GM18520 (cell line): ENCODE measurements at regions not wholly inside any gene's neighbourhood (a gene's known extent, or its start where the extent isn't known, plus 50 kb on each side); places are given as distances from the start of the nearest gene placed in this dataset.
"Not testable (repeated sequence)": the region's sequence is repeated elsewhere in the genome, so short reads cannot be mapped to it uniquely, and the experiment has no call there.

ENCODE experiments used
- ATAC-seq: cut with Tn5 transposase; IDR thresholded peaks from one replicate; pipeline ENCODE4 v1.9.1; 2021; ENCODE audit not compliant: unreplicated experiment

GRCh38 chr2:167803449-167803988, 443.9 kb downstream of the STK39 start:
- ATAC-seq, result no peak

DNA sequence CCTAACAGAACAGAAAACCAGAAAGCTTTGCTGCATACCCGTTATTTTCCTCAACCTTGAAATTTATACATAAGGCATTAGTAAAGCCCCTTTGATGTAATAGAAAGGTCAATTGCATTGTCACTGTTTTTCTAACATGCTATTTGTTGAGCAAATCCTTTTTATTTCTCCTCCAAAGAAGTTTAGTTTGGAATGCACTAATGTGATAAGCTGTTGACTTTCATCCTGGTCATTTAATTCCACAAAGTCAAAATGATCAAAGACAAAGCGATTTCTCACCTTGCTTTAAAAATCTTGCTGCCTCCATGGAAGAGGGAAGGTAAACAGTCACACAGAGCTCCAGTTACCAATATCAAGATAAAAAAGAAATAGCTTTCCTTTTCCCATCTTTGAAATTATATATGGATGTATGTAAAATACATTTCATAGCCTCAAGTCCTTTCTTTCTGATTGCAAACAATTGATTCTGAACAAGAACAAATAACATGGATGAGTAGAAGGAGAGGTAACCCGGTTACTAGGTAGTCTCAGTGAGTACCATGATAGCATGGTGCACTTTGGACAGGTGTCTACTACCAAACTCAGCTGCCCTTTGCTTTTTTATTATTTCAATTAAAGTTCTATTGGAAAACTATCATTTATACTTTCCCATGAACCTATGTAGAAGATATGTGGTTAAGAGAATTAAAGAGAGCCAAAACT, 452.7 kb downstream of the STK39 start:
- no peak for ATAC-seq

DNA sequence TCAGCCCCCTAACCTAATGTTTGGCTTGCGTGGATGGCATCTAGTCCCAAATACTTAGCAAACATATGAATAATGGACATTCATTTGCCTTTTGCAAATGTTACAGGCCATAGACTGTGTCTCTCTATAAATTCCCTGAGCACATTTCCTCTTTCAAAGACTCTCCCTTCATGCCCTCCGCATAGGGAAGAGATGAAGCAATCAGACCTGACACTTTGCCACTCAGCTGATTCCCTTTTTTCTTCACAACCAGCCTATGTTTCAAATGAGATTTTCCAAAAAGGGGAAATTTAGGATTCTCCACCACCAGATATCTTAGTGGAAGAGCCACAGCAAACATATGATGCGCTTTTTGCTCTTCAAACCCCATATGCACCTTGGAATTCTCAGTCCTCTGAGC, 453.7 kb downstream of the STK39 start:
- ATAC-seq, result no peak

DNA sequence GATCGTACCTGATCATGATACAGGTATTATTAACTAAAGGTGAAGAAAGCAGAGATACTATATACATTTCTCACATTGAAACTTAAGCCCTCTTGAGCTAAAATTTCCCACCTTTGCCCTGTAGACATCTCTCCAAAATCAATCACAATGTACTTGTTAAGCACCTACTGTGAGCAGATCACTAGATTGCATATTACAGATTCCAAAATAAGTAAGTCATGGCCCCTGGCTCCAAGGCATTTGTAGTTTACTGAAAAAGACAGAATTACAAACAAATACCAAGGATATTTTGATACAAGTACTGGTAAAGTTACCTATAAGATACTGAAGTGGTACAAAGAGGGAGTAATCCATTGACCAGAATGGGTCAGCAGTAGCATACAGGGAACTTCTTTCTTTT, 455.3 kb downstream of the STK39 start:
- no peak for ATAC-seq

DNA sequence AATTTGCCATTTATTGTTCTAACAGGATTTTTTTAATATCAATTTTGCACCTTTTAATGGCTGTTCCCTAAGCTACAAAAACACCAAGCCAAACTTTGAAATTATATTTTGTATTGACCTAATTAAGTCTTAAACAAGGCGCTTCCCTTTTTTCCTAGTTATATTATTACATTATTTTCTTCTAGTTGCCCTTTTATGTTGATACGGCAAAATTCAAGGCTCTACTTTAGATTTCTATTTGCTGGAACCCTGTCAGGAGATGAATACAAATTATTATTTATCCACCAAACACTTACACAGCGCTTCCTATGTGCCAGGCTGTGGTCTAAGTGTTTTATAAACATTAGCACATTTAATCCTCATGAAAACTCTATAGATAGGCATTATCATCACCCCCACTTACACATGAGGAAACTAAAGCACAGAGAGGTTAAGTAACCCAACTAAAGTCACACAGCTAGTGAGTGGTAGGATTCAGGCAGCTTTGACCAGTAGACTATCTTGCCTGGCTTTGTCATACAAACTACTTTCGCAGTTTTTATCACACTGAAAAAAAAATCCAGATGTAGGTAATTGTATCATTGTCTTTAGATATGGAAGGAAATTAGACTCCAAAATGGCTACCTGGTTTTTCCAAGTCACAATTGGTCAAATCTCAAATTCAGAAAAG, 456.5 kb downstream of the STK39 start:
- ATAC-seq, result no peak

DNA sequence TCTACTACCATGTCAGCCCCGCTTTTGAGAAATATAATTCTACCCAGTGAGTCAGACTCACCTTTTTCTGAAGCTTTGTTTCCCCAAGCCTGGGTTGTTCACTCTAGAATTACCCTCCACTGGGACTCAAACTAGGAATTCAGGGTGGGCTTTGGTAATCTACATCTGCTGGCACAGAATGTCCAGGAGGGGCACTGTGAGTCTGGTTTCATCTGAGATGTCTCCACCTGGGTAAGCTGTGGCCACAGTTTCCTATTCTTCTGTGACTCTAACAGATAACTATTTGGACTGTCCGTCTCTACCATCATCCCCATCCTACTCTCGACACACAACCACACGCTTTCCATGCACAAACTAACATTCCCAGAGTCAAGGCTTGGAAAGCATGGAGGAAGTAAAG, 457.2 kb downstream of the STK39 start:
- ATAC-seq, result no peak

DNA sequence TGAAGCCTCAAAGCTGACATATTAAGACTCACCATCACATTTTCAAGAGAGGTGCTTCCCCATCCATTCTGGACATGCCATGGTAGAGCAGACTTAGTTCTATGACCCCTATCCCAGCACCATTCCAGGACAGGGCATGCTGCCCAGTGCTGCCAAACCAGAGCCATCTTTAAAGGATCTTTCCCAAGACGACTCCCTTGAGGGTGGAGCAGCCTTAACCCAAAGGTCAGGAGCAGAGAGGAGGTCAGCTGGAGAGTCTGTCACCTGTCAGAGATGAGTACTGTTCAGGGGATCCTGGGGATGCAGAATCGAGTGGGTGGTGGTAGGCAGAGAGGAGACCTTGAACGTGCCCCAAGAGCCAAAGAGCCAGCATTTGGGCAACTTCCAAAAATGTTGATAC, 459.8 kb downstream of the STK39 start:
- no peak for ATAC-seq

GRCh38 chr2:167787021-167787420, 460.4 kb downstream of the STK39 start:
- no peak for ATAC-seq

DNA sequence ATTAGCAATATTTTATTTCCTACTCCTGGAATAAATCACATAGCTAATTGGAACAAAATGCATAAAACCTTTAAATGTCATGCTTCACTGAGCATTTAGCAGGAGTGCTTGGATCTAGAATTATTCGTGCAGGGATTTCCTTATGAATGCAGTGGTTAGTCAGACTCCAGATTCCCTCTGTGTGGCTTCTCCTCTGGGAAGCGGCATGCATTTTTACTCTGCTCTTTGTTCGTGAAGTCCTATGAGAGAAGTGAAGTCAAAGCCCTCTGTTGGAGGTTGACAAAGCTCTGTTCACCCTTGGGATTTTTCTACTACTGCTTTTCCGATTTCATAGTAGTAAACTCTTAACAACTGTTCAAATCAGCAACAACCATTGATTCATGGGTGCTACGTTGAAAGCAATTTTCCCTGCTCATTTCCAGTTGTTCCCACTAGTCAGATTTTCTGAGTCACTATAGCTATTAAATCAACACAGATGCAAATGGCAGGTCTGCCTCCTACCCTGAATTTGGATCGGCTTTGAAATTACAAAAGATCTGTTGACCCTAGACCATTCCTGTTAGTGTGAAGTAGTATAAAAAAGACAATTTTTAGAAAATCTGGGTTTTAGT, 461.7 kb downstream of the STK39 start:
- no peak for ATAC-seq

- ATAC-seq, result no peak
These were observed 463.3 kb downstream of the STK39 start for GRCh38 chr2:167784084-167784425.

GRCh38 chr2:167783261-167784083, 463.9 kb downstream of the STK39 start:
- ATAC-seq, result no peak

GRCh38 chr2:167781629-167782028, 465.8 kb downstream of the STK39 start:
- ATAC-seq, result not testable (repeated sequence)

DNA sequence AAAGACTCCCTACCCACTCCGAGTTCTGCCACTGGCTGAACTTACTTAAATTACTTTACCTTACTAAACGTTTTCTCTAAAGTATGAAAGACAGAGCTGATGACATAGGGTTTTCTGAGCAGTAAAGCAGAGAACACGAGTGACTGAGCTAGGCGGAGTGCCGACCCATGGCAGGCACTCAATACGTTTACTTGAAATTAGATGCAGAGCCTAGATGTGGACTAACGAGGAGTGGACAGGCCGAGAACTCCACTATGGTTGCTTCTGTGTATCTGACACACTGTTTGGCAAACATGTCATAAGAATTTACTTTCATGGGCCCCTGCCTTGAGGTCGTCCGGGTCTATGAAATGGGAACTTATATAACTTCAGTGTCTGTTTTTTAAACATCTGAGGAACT, 471.0 kb downstream of the STK39 start:
- no peak for ATAC-seq

GRCh38 chr2:167771628-167772027, 475.8 kb downstream of the STK39 start:
- ATAC-seq, result no peak

- ATAC-seq, result no peak
These were observed 478.4 kb downstream of the STK39 start for GRCh38 chr2:167769020-167769419.

DNA sequence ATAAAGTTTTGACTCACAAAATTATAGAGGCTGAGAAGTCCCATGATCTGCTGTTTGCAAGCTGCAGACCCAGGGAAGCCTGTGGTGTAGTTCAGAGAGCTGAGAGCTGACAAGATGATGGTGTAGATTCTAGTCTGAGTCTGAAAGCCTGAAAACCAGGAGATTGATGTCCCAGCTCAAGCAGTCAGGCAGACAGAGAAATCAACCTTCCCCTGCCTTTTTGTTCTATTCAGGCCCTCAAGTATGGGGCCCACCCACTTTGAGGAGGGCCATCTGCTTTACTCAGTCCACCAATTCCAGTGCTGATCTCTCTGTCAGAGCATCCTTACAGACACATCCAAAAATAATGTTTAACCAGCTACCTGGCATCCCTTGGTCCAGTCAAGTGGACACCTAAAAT, 479.6 kb downstream of the STK39 start:
- no peak for ATAC-seq

- ATAC-seq, result no peak
These were observed 482.5 kb downstream of the STK39 start for GRCh38 chr2:167764772-167765341.

GRCh38 chr2:167761465-167762136, 485.8 kb downstream of the STK39 start:
- ATAC-seq, result no peak

- ATAC-seq, result no peak
These were observed 487.9 kb downstream of the STK39 start for GRCh38 chr2:167759531-167759930.

DNA sequence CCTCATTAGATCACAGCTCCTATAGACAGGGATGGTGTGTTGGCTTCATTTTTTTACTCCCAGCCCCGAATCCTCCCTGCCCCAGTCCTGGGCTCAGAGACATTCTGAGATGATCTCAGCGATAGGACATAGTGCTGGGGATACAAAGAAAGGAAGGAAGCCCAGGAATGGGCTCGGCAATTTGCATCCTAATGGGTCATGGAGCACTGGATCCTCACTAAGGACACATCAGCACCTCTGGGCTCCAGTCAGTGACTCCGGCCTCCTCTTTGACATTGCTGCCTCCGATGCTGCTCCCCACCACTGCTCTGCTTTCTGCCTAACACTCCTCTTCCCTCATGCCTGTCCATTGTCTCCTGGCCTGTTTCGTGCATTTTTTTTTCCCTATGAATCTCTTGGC, 489.1 kb downstream of the STK39 start:
- ATAC-seq, result no peak
